Transverse colon (tissue), 4 donors: ENCODE measurements at regions not wholly inside any gene's neighbourhood (a gene's known extent, or its start where the extent isn't known, plus 50 kb on each side); places are given as distances from the start of the nearest gene placed in this dataset.

Source experiments
- EP300 ChIP-seq: sonication (generic); formaldehyde crosslinking; IDR thresholded peaks from one replicate; pipeline ENCODE4 v1.6.1; 2017; ENCODE audit warnings: antibody characterized with exemption, low read depth
- POLR2A ChIP-seq: fragments of 450-650 bp; IDR thresholded peaks from one replicate; pipeline ENCODE4 v1.6.1; 2016; ENCODE audit warnings: antibody characterized with exemption, mild to moderate bottlenecking, moderate library complexity
- POLR2AphosphoS5 ChIP-seq, 3 donors: sonication (generic); formaldehyde crosslinking; IDR thresholded peaks; one replicate each; pipeline ENCODE4 v1.6.1; 2016; ENCODE audit warnings: antibody characterized with exemption in 3 of 3
- TF ChIP-seq, protein P1 (sequence below), 5 experiments: fragments of 200-600 bp in 3 of 5; fragments of 450-650 bp in 2 of 5; sonication (generic) in 3 of 5; IDR thresholded peaks; 1 replicate in 2 of 5; 2 replicates in 3 of 5; pipeline ENCODE4 v1.5.1; 2016 to 2017; ENCODE audit warnings: antibody characterized with exemption in 5 of 5, inconsistent platforms in 3 of 5, mild to moderate bottlenecking in 2 of 5, moderate library complexity in 1 of 5

DNA sequence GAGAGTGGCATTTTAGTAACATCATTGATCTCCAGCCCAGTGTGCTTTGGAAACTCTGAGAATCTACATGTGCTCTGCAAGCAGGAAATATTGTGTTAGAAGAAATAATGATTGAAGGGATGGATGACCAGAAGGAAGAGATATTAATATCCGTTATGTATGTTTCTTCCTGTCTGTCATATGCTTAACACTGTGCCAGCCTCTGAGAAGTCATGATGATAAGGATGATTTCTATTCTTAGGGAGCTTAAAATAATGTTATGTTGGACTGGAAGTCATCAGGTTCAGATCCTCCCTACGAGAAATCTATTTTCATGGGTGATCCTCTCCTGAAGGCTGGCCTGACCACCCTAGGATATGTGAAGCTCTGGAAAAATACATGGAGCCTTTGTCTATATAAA lies 192.4 kb upstream of the GORAB start:
- TF ChIP-seq, protein P1, sequence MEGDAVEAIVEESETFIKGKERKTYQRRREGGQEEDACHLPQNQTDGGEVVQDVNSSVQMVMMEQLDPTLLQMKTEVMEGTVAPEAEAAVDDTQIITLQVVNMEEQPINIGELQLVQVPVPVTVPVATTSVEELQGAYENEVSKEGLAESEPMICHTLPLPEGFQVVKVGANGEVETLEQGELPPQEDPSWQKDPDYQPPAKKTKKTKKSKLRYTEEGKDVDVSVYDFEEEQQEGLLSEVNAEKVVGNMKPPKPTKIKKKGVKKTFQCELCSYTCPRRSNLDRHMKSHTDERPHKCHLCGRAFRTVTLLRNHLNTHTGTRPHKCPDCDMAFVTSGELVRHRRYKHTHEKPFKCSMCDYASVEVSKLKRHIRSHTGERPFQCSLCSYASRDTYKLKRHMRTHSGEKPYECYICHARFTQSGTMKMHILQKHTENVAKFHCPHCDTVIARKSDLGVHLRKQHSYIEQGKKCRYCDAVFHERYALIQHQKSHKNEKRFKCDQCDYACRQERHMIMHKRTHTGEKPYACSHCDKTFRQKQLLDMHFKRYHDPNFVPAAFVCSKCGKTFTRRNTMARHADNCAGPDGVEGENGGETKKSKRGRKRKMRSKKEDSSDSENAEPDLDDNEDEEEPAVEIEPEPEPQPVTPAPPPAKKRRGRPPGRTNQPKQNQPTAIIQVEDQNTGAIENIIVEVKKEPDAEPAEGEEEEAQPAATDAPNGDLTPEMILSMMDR (IDR thresholded peaks at IDR 0.05), result no peak
- TF ChIP-seq POLR2AphosphoS5 (IDR thresholded peaks at IDR 0.05) (no peak), POLR2A (no peak), EP300 (no peak)
